ENCODE measurements at regions not wholly inside any gene's neighbourhood (a gene's known extent, or its start where the extent isn't known, plus 50 kb on each side); places are given as distances from the start of the nearest gene placed in this dataset.
"Not testable (repeated sequence)": the region's sequence is repeated elsewhere in the genome, so short reads cannot be mapped to it uniquely, and the experiment has no call there.

DNA sequence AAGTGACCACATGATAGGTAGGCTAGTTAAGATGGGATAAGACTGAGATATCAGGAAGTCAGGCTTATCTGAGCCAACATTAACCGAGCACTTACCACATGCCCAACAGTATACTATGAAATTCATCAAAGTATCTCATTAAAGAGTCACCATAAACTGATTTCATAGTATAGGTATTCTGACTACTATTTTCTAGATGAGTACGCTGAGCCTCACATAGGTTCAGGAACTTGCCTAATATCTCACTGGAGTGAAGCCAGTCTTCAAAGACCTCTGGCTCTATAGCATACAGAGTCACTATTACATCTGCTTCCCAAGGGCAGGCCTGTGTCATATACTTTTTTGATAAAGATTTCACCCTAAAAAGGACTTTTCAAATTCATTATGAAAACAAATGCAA lies 115.6 kb upstream of the NGF start:
- Histone ChIP-seq H3K4me3 (ENCODE audit: low read depth in 1 of 2, low read length in 2 of 2) (no peak overlapping the region), H3K27ac (ENCODE audit: low read depth in 2 of 2, low read length in 1 of 2) (no peak overlapping the region), H3K36me3 (ENCODE audit: control insufficient read depth in 2 of 2, insufficient read depth in 2 of 2, low read length in 1 of 2) (no peaks in the 10 kb centered on the region), H3K27me3 (ENCODE audit: control insufficient read depth in 1 of 2, insufficient read depth in 2 of 2, low read length in 2 of 2) (peaks cover 0 to 3% of the 10 kb centered on the region in 2 donors), H3K4me1 (ENCODE audit: control insufficient read depth in 2 of 2, insufficient read depth in 2 of 2, low read length in 1 of 2) (no peaks in the 10 kb centered on the region), H3K9me3 (ENCODE audit: control insufficient read depth in 2 of 2, insufficient read depth in 1 of 2, low read depth in 1 of 2, low read length in 1 of 2) (peaks cover 0 to 3% of the 10 kb centered on the region in 2 donors)
- WGBS, 2 donors: 85 to 92% methylated on average over 2 of the region's 2 CpGs

DNA sequence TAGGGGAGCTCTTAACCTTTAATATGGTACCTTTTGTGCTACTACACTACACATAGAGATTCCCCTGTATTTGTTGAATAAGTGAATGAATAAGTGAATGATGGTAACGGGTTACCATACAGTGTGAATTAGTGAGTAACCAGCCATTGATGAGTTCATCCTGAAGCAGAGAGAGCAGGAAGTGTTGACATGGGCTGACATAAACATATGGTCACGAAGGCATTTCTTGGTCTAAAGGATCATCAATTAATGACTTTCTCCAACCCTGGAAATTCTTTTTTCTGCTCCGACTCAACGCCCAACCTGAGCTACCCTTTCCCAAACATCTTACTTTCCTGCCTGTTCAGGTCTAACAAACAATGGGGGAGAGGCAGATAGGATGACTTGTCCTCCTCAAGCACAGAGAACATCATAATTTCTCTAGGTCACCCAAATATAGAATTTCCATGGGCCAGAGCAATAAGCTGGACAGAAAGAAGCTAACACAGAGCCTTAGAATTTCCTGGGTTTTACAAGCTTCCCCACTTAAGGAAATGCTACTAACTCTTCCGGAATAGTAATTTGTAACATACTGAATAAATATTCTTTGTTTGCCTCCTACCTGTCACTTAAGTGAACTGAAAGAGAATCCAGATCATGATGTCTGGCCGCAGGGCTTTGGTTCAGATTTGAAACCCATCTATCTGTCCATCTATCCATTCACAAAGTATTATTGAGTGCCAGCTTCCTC lies 114.7 kb upstream of the NGF start:
- Histone ChIP-seq H3K36me3 (ENCODE audit: control insufficient read depth in 2 of 2, insufficient read depth in 2 of 2, low read length in 1 of 2) (no peaks in the 10 kb centered on the region), H3K9me3 (ENCODE audit: control insufficient read depth in 2 of 2, insufficient read depth in 1 of 2, low read depth in 1 of 2, low read length in 1 of 2) (peaks cover 0 to 3% of the 10 kb centered on the region in 2 donors), H3K4me3 (ENCODE audit: low read depth in 1 of 2, low read length in 2 of 2) (no peak overlapping the region), H3K27ac (ENCODE audit: low read depth in 2 of 2, low read length in 1 of 2) (no peak overlapping the region), H3K4me1 (ENCODE audit: control insufficient read depth in 2 of 2, insufficient read depth in 2 of 2, low read length in 1 of 2) (no peaks in the 10 kb centered on the region), H3K27me3 (ENCODE audit: control insufficient read depth in 1 of 2, insufficient read depth in 2 of 2, low read length in 2 of 2) (peaks cover 0 to 3% of the 10 kb centered on the region in 2 donors)
- 89% methylated on average over 6 of the region's 6 CpGs for WGBS, 2 donors

DNA sequence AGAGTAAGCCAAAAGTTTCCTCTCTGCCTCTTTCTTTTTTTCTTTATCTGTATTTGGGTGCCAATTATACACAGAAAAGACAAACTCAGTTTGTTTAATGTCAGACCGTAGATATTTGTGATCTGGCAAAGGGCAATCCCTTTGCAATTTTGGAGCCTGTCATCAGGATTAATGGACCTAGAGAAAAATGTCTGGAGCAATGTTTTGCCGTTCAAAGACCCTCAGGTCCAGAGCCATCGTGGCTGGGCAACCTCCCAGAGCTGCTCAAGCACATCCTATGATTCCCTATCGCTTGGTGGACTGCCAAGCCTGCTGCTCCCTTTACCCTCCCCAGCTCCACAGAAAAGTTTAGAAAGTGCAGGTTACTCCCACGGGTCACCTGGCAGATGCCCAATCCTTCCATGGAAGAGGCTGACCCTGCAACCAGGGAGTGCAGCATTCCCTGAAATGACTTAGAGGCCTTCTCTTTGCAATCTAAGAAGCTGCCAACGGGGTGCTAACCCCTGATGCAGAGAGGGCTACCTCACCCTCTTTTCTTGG lies 112.5 kb upstream of the NGF start:
- Histone ChIP-seq H3K27me3 (ENCODE audit: control insufficient read depth in 1 of 2, insufficient read depth in 2 of 2, low read length in 2 of 2) (peaks cover 0 to 3% of the 10 kb centered on the region in 2 donors), H3K4me1 (ENCODE audit: control insufficient read depth in 2 of 2, insufficient read depth in 2 of 2, low read length in 1 of 2) (no peaks in the 10 kb centered on the region), H3K36me3 (ENCODE audit: control insufficient read depth in 2 of 2, insufficient read depth in 2 of 2, low read length in 1 of 2) (no peaks in the 10 kb centered on the region), H3K27ac (ENCODE audit: low read depth in 2 of 2, low read length in 1 of 2) (no peak overlapping the region), H3K9me3 (ENCODE audit: control insufficient read depth in 2 of 2, insufficient read depth in 1 of 2, low read depth in 1 of 2, low read length in 1 of 2) (peaks cover 0 to 3% of the 10 kb centered on the region in 2 donors), H3K4me3 (ENCODE audit: low read depth in 1 of 2, low read length in 2 of 2) (no peak overlapping the region)
- 44 to 53% methylated on average over 6 of the region's 6 CpGs for WGBS, 2 donors

DNA sequence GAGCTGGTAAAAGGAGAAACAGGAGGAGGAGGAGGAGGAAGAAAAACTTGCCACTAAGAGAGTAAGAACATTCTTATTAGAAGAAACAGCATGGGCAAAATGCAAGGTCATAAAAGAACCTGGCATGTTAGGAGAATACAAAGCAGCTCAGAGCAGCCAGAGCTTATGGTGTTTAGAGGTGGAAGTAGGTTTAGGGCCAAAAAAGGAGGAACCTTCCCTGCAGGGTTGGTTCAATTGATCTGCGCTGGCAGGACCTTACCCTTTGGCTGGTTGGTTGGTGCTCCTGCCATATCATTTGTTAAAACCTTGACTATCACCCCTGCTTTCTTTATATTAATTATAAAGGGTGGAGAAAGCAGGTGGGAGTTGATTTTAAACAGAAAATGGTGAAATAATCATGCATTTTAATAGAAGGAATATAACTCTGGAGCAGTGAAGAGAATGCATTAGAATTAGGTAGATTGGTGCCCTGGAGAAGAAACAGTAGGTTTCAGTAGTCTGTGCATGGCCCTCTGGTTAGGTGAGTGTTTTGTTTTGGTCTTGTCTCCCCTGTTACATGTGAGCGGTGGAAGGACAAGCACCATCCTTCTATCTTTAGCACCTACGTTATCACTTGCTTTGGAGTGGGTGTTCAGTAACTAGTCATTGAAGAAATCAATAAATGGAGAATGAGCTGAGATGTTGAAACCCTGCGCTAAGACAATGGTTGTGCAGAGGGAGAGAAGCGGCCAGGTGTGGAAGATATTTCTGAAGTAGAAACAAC lies 110.4 kb upstream of the NGF start:
- Histone ChIP-seq H3K27me3 (ENCODE audit: control insufficient read depth in 1 of 2, insufficient read depth in 2 of 2, low read length in 2 of 2) (peaks cover 0 to 3% of the 10 kb centered on the region in 2 donors), H3K4me3 (ENCODE audit: low read depth in 1 of 2, low read length in 2 of 2) (no peak overlapping the region), H3K36me3 (ENCODE audit: control insufficient read depth in 2 of 2, insufficient read depth in 2 of 2, low read length in 1 of 2) (no peaks in the 10 kb centered on the region), H3K27ac (ENCODE audit: low read depth in 2 of 2, low read length in 1 of 2) (no peak overlapping the region), H3K4me1 (ENCODE audit: control insufficient read depth in 2 of 2, insufficient read depth in 2 of 2, low read length in 1 of 2) (no peaks in the 10 kb centered on the region), H3K9me3 (ENCODE audit: control insufficient read depth in 2 of 2, insufficient read depth in 1 of 2, low read depth in 1 of 2, low read length in 1 of 2) (peaks cover 0 to 3% of the 10 kb centered on the region in 2 donors)
- 79 to 88% methylated on average over 5 of the region's 5 CpGs for WGBS, 2 donors

DNA sequence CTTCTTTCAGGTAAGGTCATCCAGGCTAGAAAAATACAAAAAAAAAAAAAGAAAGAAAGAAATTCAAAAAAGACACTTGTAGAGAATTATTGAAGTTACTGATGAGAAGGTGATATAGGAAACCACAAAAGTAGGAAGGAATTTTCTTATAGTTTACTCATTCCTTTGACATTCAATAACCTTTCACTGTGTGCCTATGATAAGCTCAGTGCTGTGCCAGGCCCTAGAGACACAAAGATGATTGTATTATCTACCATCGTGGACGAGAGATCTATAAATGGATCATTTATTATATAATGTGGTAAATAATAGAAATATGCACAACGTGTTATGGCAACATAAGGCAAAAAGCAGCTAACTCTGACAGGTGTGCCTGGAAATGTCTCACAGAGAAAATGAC lies 109.6 kb upstream of the NGF start:
- no peaks in the 10 kb centered on the region for H3K36me3 ChIP-seq (ENCODE audit: control insufficient read depth in 2 of 2, insufficient read depth in 2 of 2, low read length in 1 of 2)
- no peak overlapping the region for H3K4me3 ChIP-seq (ENCODE audit: low read depth in 1 of 2, low read length in 2 of 2)
- H3K27ac ChIP-seq (ENCODE audit: low read depth in 2 of 2, low read length in 1 of 2): no peak overlapping the region
- H3K4me1 ChIP-seq (ENCODE audit: control insufficient read depth in 2 of 2, insufficient read depth in 2 of 2, low read length in 1 of 2): no peaks in the 10 kb centered on the region
- 26 to 36% methylated on average over 3 of the region's 3 CpGs for WGBS, 2 donors
- H3K9me3 ChIP-seq (ENCODE audit: control insufficient read depth in 2 of 2, insufficient read depth in 1 of 2, low read depth in 1 of 2, low read length in 1 of 2): peaks cover 0 to 3% of the 10 kb centered on the region in 2 donors
- H3K27me3 ChIP-seq (ENCODE audit: control insufficient read depth in 1 of 2, insufficient read depth in 2 of 2, low read length in 2 of 2): peaks cover 0 to 3% of the 10 kb centered on the region in 2 donors

DNA sequence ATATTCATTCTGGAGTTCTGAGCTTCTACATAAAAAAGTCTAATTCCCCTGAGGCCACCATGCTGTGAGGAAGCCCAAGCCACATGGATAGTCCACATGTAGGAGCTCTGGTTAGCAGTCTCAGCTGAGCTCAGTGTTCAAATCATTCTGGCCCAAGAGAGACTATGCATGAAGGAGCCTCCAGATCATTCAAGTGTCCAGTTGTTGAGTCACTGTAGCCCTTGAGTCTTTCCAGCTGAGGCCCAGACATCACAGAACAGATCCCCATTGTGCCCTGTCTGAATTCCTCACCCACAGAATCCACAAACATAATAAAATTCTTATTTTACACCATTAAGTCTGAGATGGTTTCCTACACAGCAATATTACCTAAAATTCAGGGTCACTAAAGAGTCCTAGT lies 107.0 kb upstream of the NGF start:
- H3K27ac ChIP-seq (ENCODE audit: low read depth in 2 of 2, low read length in 1 of 2): no peak overlapping the region
- H3K4me1 ChIP-seq (ENCODE audit: control insufficient read depth in 2 of 2, insufficient read depth in 2 of 2, low read length in 1 of 2): no peaks in the 10 kb centered on the region
- H3K27me3 ChIP-seq (ENCODE audit: control insufficient read depth in 1 of 2, insufficient read depth in 2 of 2, low read length in 2 of 2): peaks cover 0 to 3% of the 10 kb centered on the region in 2 donors
- H3K9me3 ChIP-seq (ENCODE audit: control insufficient read depth in 2 of 2, insufficient read depth in 1 of 2, low read depth in 1 of 2, low read length in 1 of 2): no peaks in the 10 kb centered on the region
- H3K36me3 ChIP-seq (ENCODE audit: control insufficient read depth in 2 of 2, insufficient read depth in 2 of 2, low read length in 1 of 2): no peaks in the 10 kb centered on the region
- no peak overlapping the region for H3K4me3 ChIP-seq (ENCODE audit: low read depth in 1 of 2, low read length in 2 of 2)

DNA sequence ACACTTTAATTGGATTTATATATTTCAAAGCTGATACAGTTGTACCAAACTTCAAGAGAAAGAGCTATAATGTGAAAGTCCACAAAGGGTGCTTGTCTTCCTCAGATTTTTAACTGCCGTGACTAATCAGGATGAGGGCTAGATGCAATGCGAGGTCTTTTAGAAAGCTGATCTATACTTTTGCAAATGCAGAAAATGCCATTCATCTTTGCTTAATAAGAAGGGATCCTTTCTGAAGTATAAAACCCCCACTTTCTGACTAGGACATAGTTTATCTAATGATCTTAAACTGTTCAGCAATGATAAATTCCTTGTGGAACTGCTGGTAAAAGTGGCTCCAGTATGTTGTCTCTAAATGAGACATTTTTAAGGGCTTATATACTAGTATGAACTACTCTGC lies 102.7 kb upstream of the NGF start:
- H3K4me3 ChIP-seq (ENCODE audit: low read depth in 1 of 2, low read length in 2 of 2): no peak overlapping the region
- no peaks in the 10 kb centered on the region for H3K27me3 ChIP-seq (ENCODE audit: control insufficient read depth in 1 of 2, insufficient read depth in 2 of 2, low read length in 2 of 2)
- no peak overlapping the region for H3K27ac ChIP-seq (ENCODE audit: low read depth in 2 of 2, low read length in 1 of 2)
- H3K4me1 ChIP-seq (ENCODE audit: control insufficient read depth in 2 of 2, insufficient read depth in 2 of 2, low read length in 1 of 2): no peaks in the 10 kb centered on the region
- no peaks in the 10 kb centered on the region for H3K36me3 ChIP-seq (ENCODE audit: control insufficient read depth in 2 of 2, insufficient read depth in 2 of 2, low read length in 1 of 2)
- H3K9me3 ChIP-seq (ENCODE audit: control insufficient read depth in 2 of 2, insufficient read depth in 1 of 2, low read depth in 1 of 2, low read length in 1 of 2): no peaks in the 10 kb centered on the region
- 89 to 94% methylated on average over 2 of the region's 2 CpGs for WGBS, 2 donors

DNA sequence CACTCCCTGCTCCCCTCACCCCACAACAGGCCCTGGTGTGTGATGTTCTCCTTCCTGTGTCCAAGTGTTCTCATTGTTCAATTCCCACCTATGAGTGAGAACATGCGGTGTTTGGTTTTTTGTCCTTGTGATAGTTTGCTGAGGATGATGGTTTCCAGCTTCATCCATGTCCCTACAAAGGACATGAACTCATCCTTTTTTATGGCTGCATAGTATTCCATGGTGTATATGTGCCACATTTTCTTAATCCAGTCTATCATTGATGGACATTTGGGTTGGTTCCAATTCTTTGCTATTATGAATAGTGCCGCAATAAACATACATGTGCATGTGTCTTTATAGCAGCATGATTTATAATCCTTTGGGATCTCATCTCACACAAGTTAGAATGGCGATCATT lies 101.5 kb upstream of the NGF start:
- H3K9me3 ChIP-seq (ENCODE audit: control insufficient read depth in 2 of 2, insufficient read depth in 1 of 2, low read depth in 1 of 2, low read length in 1 of 2); H3K36me3 ChIP-seq (ENCODE audit: control insufficient read depth in 2 of 2, insufficient read depth in 2 of 2, low read length in 1 of 2); H3K27me3 ChIP-seq (ENCODE audit: control insufficient read depth in 1 of 2, insufficient read depth in 2 of 2, low read length in 2 of 2); H3K4me3 ChIP-seq (ENCODE audit: low read depth in 1 of 2, low read length in 2 of 2); H3K4me1 ChIP-seq (ENCODE audit: control insufficient read depth in 2 of 2, insufficient read depth in 2 of 2, low read length in 1 of 2); H3K27ac ChIP-seq (ENCODE audit: low read depth in 2 of 2, low read length in 1 of 2): not testable (repeated sequence)
- 98 to 99% methylated on average over 3 of the region's 3 CpGs for WGBS, 2 donors

DNA sequence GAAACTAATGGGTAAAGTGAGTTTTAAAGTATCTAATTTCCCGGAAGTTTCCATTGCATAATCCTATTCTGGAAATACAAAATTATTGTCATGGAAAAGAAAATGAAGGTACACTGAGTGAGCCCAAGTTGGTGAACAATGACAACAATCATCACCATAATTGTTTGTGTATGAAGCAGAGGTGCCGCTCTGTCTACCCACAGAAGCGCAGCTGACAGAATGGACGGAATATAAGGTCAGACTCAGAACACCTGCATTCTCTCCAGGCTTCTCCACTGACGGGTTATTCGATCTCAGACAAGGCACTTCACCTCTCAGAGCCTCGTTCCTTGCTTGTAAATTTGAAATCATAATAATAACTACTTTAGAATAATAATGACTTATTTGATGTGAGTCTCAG lies 99.1 kb upstream of the NGF start:
- no peaks in the 10 kb centered on the region for H3K36me3 ChIP-seq (ENCODE audit: control insufficient read depth in 2 of 2, insufficient read depth in 2 of 2, low read length in 1 of 2)
- no peak overlapping the region for H3K27ac ChIP-seq (ENCODE audit: low read depth in 2 of 2, low read length in 1 of 2)
- H3K27me3 ChIP-seq (ENCODE audit: control insufficient read depth in 1 of 2, insufficient read depth in 2 of 2, low read length in 2 of 2): no peaks in the 10 kb centered on the region
- H3K4me1 ChIP-seq (ENCODE audit: control insufficient read depth in 2 of 2, insufficient read depth in 2 of 2, low read length in 1 of 2): no peaks in the 10 kb centered on the region
- no peak overlapping the region for H3K4me3 ChIP-seq (ENCODE audit: low read depth in 1 of 2, low read length in 2 of 2)
- no peaks in the 10 kb centered on the region for H3K9me3 ChIP-seq (ENCODE audit: control insufficient read depth in 2 of 2, insufficient read depth in 1 of 2, low read depth in 1 of 2, low read length in 1 of 2)
- 84 to 85% methylated on average over 7 of the region's 7 CpGs for WGBS, 2 donors

Measured in esophagus (tissue), 2 donors.